Mesothelial cell of epicardium (in vitro differentiated cells): ENCODE measurements at regions not wholly inside any gene's neighbourhood (a gene's known extent, or its start where the extent isn't known, plus 50 kb on each side); places are given as distances from the start of the nearest gene placed in this dataset.

Source experiments
- DNase-seq, 2 experiments: peaks; one replicate each; pipeline ENCODE4 v3.0.0; 2021; ENCODE audit warnings: low spot score in 2 of 2; ENCODE audit not compliant: unreplicated experiment in 2 of 2
- H3K27ac Mint-ChIP-seq: 2 replicates; pipeline ENCODE4 v1.8.0; 2021; ENCODE audit warnings: mixed read lengths
- H3K27me3 Mint-ChIP-seq: 2 replicates; pipeline ENCODE4 v1.8.0; 2021; ENCODE audit warnings: low read depth, mixed read lengths
- H3K36me3 Mint-ChIP-seq: 2 replicates; pipeline ENCODE4 v1.8.0; 2021; ENCODE audit warnings: mixed read lengths
- H3K4me1 Mint-ChIP-seq: 2 replicates; pipeline ENCODE4 v1.8.0; 2021; ENCODE audit warnings: mixed read lengths
- H3K4me3 Mint-ChIP-seq: 2 replicates; pipeline ENCODE4 v1.8.0; 2021; ENCODE audit warnings: mild to moderate bottlenecking, moderate library complexity, mixed read lengths
- H3K9me3 Mint-ChIP-seq: 2 replicates; pipeline ENCODE4 v1.8.0; 2021; ENCODE audit warnings: mixed read lengths
- TF ChIP-seq, protein P1 (sequence below): fragments of 200-600 bp; sonication (generic); IDR thresholded peaks from one replicate; pipeline ENCODE4 v1.5.0; 2021; ENCODE audit warnings: antibody characterized with exemption; ENCODE audit not compliant: unreplicated experiment

DNA sequence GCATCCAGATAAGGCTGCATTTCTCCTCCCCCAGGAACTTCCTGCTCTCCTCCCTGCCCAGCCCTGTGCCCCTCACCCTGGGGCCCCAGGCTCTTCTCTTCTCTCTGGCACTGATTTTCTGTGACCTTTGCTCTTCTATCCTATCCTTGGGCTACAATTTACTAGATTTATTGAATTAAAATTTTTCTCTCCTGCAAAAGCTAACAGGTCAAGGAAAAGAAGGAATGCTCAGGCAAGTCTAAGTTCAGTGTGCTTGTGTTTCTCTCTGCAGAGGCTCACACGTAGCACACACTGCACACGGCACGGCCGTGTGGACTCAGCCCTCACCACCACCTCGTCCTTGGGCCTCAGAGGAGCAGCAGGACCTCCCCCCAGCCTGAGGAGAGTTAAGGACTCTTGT lies 94.2 kb upstream of the SNTG2 start:
- Mint-ChIP-seq H3K4me1 (peaks cover 32% of the 10 kb centered on the region), H3K36me3 (no peaks in the 10 kb centered on the region), H3K27ac (no peak overlapping the region), H3K27me3 (peaks cover 3% of the 10 kb centered on the region), H3K4me3 (no peak overlapping the region), H3K9me3 (no peaks in the 10 kb centered on the region)
- TF ChIP-seq, protein P1, sequence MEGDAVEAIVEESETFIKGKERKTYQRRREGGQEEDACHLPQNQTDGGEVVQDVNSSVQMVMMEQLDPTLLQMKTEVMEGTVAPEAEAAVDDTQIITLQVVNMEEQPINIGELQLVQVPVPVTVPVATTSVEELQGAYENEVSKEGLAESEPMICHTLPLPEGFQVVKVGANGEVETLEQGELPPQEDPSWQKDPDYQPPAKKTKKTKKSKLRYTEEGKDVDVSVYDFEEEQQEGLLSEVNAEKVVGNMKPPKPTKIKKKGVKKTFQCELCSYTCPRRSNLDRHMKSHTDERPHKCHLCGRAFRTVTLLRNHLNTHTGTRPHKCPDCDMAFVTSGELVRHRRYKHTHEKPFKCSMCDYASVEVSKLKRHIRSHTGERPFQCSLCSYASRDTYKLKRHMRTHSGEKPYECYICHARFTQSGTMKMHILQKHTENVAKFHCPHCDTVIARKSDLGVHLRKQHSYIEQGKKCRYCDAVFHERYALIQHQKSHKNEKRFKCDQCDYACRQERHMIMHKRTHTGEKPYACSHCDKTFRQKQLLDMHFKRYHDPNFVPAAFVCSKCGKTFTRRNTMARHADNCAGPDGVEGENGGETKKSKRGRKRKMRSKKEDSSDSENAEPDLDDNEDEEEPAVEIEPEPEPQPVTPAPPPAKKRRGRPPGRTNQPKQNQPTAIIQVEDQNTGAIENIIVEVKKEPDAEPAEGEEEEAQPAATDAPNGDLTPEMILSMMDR: no peak
- DNase-seq: no peak

DNA sequence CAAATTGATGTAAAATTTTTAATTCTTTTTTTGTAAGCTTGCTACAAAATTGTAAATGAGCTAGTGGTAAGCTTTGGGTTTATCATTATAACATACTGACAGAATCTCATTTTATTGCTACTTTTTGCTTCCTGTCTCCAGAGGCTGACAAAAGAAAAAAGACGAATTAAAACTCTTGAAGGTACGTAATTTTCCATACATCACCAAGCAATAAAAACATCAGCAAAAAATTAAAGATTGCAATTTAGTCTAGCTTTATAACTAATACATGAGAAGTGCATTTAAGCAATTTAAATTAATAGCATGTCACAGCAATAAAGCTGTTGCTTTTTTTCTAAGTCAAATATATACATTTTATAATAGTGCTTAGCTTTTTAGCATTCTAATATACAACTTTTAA lies 94.6 kb upstream of the SNTG2 start:
- no peaks in the 10 kb centered on the region for H3K36me3 Mint-ChIP-seq
- TF ChIP-seq, protein P1: no peak
- no peaks in the 10 kb centered on the region for H3K9me3 Mint-ChIP-seq

DNA sequence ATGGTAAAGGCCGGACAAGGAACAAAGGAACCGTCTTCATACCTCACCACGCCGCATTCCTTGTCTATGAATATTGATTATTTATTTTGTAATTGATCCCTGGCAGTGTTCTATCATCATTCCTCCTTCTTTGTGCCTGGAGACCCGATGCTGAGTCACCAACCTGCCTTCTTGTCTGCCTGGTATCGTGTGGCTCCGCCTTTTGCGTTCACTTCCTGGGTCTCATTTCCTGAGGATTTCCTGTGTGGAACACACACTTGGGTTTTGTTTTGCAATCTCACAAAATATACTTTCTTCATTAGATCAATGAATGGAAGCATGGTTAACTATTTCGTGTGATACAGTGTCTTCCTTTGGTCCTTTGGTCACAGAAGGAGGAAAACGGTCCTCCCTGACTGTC lies 95.5 kb upstream of the SNTG2 start:
- no peak overlapping the region for H3K27ac Mint-ChIP-seq
- TF ChIP-seq, protein P1: no peak
- H3K9me3 Mint-ChIP-seq: no peaks in the 10 kb centered on the region
- no peaks in the 10 kb centered on the region for H3K27me3 Mint-ChIP-seq
- H3K4me3 Mint-ChIP-seq: no peak overlapping the region
- H3K36me3 Mint-ChIP-seq: no peaks in the 10 kb centered on the region
- peaks cover 29% of the 10 kb centered on the region for H3K4me1 Mint-ChIP-seq
- DNase-seq: no peak

More for the DNA sequence above, 94.6 kb upstream of the SNTG2 start:
- H3K4me3 Mint-ChIP-seq: no peak overlapping the region
- H3K4me1 Mint-ChIP-seq: peaks cover 29% of the 10 kb centered on the region
- no peak for DNase-seq
- no peak overlapping the region for H3K27ac Mint-ChIP-seq
- H3K27me3 Mint-ChIP-seq: no peaks in the 10 kb centered on the region

DNA sequence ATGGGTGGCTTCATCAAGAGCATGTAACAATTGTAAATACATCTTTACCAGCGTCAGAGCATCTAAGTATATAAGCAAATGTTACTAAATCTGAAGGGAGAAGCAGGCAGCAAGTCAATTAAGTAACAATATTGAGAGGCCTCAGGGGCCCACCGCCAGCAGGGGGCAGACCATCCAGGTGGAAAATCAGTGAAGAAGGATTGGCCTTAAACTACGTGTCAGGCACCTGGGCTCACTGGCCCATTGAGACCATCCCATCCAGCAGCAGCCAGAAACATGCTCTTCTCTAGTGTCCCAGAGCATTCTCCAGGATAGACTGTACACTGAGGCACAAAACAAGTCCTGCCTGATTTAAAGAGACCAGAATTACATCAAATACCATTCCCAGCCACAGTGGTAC lies 96.2 kb upstream of the SNTG2 start:
- peak in 1 of 2 experiments; percentile 58 for DNase-seq
- no peak overlapping the region for H3K27ac Mint-ChIP-seq

DNA sequence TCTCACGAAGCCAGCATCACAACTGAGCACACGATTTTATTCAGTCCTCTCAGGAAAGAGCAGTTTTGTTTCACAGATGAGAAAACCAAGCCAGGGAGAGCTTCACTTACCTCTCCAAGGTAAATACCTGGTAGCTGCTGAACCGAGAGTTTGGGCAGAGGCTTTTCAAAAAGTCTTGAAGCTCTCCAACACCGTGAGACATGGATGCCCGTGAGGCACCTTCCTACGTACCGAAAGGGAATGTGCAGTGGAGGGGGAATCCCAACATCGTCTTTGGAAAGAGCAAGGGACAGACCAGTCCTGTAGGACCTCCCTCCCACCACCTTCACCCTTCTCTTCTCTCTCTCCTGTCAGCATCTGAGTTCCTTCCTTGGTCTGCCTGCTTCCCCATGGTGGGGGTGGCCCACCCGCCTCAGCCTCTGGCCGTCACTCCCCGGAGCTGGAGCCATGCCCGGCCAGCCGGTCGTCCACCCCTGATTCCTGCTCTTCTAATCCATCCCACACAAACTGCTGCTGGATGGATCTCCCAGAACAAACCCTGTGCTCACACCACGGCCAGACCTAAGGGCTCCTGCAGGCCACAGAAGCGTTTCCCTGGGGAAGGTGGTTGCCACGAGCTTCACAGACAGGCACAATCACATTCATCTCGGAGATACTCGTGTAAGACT lies 97.3 kb upstream of the SNTG2 start:
- H3K4me1 Mint-ChIP-seq: peaks cover 16% of the 10 kb centered on the region
- TF ChIP-seq, protein P1: no peak
- H3K36me3 Mint-ChIP-seq: no peaks in the 10 kb centered on the region
- no peak overlapping the region for H3K4me3 Mint-ChIP-seq
- no peak overlapping the region for H3K27ac Mint-ChIP-seq
- DNase-seq: no peak
- no peaks in the 10 kb centered on the region for H3K9me3 Mint-ChIP-seq
- no peaks in the 10 kb centered on the region for H3K27me3 Mint-ChIP-seq

More for the DNA sequence above, 96.2 kb upstream of the SNTG2 start:
- TF ChIP-seq, protein P1: peak; percentile 77
- Mint-ChIP-seq H3K4me3 (no peak overlapping the region), H3K9me3 (no peaks in the 10 kb centered on the region), H3K36me3 (no peaks in the 10 kb centered on the region), H3K27me3 (no peaks in the 10 kb centered on the region), H3K4me1 (peaks cover 25% of the 10 kb centered on the region)

DNA sequence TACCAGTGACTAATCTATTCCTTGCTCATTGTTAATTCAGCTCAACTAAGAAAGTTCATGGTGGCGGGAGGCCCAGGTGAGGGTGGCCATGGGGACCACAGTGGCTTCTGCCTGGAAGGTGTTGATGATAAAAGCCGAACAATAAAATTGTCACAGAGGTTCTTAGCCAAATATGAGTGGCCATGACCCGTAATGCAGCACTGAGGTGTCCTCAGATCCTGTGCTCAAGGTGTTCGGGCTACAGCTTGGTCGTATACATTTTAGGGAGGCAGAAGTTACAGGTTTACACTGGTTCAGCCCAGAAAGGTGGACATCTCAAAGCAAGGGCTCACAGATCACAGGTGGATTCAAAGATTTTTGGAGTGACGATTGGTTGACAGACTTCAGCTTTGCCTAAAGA lies 98.5 kb upstream of the SNTG2 start:
- no peaks in the 10 kb centered on the region for H3K27me3 Mint-ChIP-seq
- H3K9me3 Mint-ChIP-seq: no peaks in the 10 kb centered on the region
- H3K4me3 Mint-ChIP-seq: no peak overlapping the region
- TF ChIP-seq, protein P1: no peak
- no peaks in the 10 kb centered on the region for H3K36me3 Mint-ChIP-seq
- H3K27ac Mint-ChIP-seq: no peak overlapping the region
- no peak for DNase-seq
- peaks cover 15% of the 10 kb centered on the region for H3K4me1 Mint-ChIP-seq
